ENCODE measurements at regions not wholly inside any gene's neighbourhood (a gene's known extent, or its start where the extent isn't known, plus 50 kb on each side); places are given as distances from the start of the nearest gene placed in this dataset.
"Not testable (repeated sequence)": the region's sequence is repeated elsewhere in the genome, so short reads cannot be mapped to it uniquely, and the experiment has no call there.

DNA sequence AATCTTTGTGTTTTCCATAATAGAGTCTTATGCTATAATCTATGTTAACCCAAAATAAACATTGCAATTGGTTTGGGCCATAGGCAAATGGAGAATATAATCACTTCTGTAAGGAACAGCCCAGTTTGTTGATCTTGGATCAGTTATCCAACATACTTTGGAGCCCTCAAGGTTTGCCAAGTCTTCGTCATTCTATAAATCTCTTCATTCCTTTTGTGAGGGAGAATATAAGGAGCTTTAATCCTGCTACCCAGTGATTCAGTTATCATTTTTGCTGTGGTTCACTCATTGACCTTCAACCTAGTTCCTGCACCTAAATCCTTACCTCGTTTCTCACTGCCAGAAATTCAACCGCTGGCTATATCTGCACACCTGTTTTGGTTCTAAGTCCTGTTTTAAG lies 500.3 kb upstream of the PTCHD4 start:
- no peak overlapping the region for H3K4me3 ChIP-seq (ENCODE audit: low read depth, low read length)
- no peaks in the 10 kb centered on the region for H3K36me3 ChIP-seq (replicated peaks)
- H3K27ac ChIP-seq: no peak overlapping the region
- in situ Hi-C loops (cut with HindIII; ENCODE audit: low pct_ligation_motif_present, low sequenced_read_pairs): no loop called here
- H3K27me3 ChIP-seq (replicated peaks): no peaks in the 10 kb centered on the region
- DNase-seq: peak; percentile 14
- TF ChIP-seq, protein P1, sequence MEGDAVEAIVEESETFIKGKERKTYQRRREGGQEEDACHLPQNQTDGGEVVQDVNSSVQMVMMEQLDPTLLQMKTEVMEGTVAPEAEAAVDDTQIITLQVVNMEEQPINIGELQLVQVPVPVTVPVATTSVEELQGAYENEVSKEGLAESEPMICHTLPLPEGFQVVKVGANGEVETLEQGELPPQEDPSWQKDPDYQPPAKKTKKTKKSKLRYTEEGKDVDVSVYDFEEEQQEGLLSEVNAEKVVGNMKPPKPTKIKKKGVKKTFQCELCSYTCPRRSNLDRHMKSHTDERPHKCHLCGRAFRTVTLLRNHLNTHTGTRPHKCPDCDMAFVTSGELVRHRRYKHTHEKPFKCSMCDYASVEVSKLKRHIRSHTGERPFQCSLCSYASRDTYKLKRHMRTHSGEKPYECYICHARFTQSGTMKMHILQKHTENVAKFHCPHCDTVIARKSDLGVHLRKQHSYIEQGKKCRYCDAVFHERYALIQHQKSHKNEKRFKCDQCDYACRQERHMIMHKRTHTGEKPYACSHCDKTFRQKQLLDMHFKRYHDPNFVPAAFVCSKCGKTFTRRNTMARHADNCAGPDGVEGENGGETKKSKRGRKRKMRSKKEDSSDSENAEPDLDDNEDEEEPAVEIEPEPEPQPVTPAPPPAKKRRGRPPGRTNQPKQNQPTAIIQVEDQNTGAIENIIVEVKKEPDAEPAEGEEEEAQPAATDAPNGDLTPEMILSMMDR (IDR thresholded peaks at IDR 0.05; ENCODE audit: low read depth, low read length, missing control alignments): no peak

GRCh38 chr6:48610846-48611245 lies 499.8 kb upstream of the PTCHD4 start:
- H3K4me3 ChIP-seq (ENCODE audit: low read depth, low read length): no peak overlapping the region
- H3K27ac ChIP-seq: no peak overlapping the region
- no peaks in the 10 kb centered on the region for H3K36me3 ChIP-seq (replicated peaks)
- no peak for DNase-seq
- TF ChIP-seq, protein P1 (IDR thresholded peaks at IDR 0.05; ENCODE audit: low read depth, low read length, missing control alignments): no peak
- H3K27me3 ChIP-seq (replicated peaks): no peaks in the 10 kb centered on the region
- in situ Hi-C loops (cut with HindIII; ENCODE audit: low pct_ligation_motif_present, low sequenced_read_pairs): no loop called here

- Histone ChIP-seq H3K4me3 (ENCODE audit: low read depth, low read length) (no peak overlapping the region), H3K36me3 (replicated peaks) (no peaks in the 10 kb centered on the region), H3K27ac (no peak overlapping the region), H3K27me3 (replicated peaks) (no peaks in the 10 kb centered on the region)
- TF ChIP-seq, protein P1 (IDR thresholded peaks at IDR 0.05; ENCODE audit: low read depth, low read length, missing control alignments): no peak
- no peak for DNase-seq
- in situ Hi-C loops (cut with HindIII; ENCODE audit: low pct_ligation_motif_present, low sequenced_read_pairs): no loop called here
These were observed 495.6 kb upstream of the PTCHD4 start for GRCh38 chr6:48606618-48607017.

- Histone ChIP-seq H3K27ac (no peak overlapping the region), H3K27me3 (replicated peaks) (no peaks in the 10 kb centered on the region), H3K36me3 (replicated peaks) (no peaks in the 10 kb centered on the region), H3K4me3 (ENCODE audit: low read depth, low read length) (no peak overlapping the region)
- in situ Hi-C loops (cut with HindIII; ENCODE audit: low pct_ligation_motif_present, low sequenced_read_pairs): no loop called here
- DNase-seq: no peak
- TF ChIP-seq, protein P1 (IDR thresholded peaks at IDR 0.05; ENCODE audit: low read depth, low read length, missing control alignments): no peak
These were observed 487.0 kb upstream of the PTCHD4 start for GRCh38 chr6:48597951-48598350.

GRCh38 chr6:48596830-48597229 lies 485.8 kb upstream of the PTCHD4 start:
- TF ChIP-seq, protein P1 (IDR thresholded peaks at IDR 0.05; ENCODE audit: low read depth, low read length, missing control alignments): no peak
- no peak overlapping the region for H3K27ac ChIP-seq

DNA sequence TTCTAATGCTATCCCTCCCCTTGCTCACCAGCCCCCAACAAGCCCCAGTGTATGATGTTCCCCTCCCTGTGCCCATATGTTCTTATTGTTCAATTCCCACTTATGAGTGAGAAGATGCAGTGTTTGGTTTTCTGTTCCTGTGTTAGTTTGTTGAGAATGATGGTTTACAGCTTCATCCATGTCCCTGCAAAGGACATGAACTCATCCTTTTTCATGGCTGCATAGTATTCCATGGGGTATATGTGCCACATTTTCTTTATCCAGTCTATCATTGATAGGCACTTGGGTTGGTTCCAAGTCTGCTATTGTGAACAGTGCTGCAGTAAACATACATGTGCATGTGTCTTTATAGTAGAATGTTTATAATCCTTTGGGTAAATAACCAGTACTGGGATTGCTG lies 480.2 kb upstream of the PTCHD4 start:
- in situ Hi-C loops (cut with HindIII; ENCODE audit: low pct_ligation_motif_present, low sequenced_read_pairs); H3K27ac ChIP-seq; DNase-seq; H3K4me3 ChIP-seq (ENCODE audit: low read depth, low read length); H3K36me3 ChIP-seq (replicated peaks); H3K27me3 ChIP-seq (replicated peaks): not testable (repeated sequence)

More at GRCh38 chr6:48596830-48597229, 485.8 kb upstream of the PTCHD4 start:
- in situ Hi-C loops (cut with HindIII; ENCODE audit: low pct_ligation_motif_present, low sequenced_read_pairs): no loop called here
- Histone ChIP-seq H3K27me3 (replicated peaks) (no peaks in the 10 kb centered on the region), H3K36me3 (replicated peaks) (no peaks in the 10 kb centered on the region), H3K4me3 (ENCODE audit: low read depth, low read length) (no peak overlapping the region)
- no peak for DNase-seq
